Tibial artery (tissue), 4 donors: ENCODE measurements at regions not wholly inside any gene's neighbourhood (a gene's known extent, or its start where the extent isn't known, plus 50 kb on each side); places are given as distances from the start of the nearest gene placed in this dataset.

Source experiments
- DNase-seq, 2 donors: peaks; one replicate each; pipeline ENCODE4 v3.0.0-alpha.2; 2019
- H3K27ac ChIP-seq, 2 donors: fragments of 200-600 bp; sonication (generic) in 1 of 2; 1 replicate in 1 of 2; 2 replicates in 1 of 2; pipeline ENCODE4 v1.5.1; 2018 to 2019; ENCODE audit warnings: mild to moderate bottlenecking in 1 of 2
- H3K27me3 ChIP-seq, 2 donors: fragments of 200-600 bp; sonication (generic) in 1 of 2; one replicate each; pipeline versions ENCODE4 v1.5.1 to v1.6.0; 2016 to 2019
- H3K36me3 ChIP-seq, 3 donors: fragments of 200-600 bp; sonication (generic) in 2 of 3; one replicate each; pipeline ENCODE4 v1.5.1; 2016 to 2019; ENCODE audit warnings: mild to moderate bottlenecking in 2 of 3
- H3K4me1 ChIP-seq, 4 donors: fragments of 200-600 bp; sonication (generic) in 2 of 4; 1 replicate in 3 of 4; 2 replicates in 1 of 4; pipeline ENCODE4 v1.5.1; 2016 to 2019
- H3K4me3 ChIP-seq, 2 donors: fragments of 200-600 bp; sonication (generic) in 1 of 2; 1 replicate in 1 of 2; 2 replicates in 1 of 2; pipeline ENCODE4 v1.5.1; 2018 to 2019; ENCODE audit warnings: mild to moderate bottlenecking in 2 of 2
- H3K9me3 ChIP-seq, 3 donors: fragments of 200-600 bp; sonication (generic) in 1 of 3; one replicate each; pipeline ENCODE4 v1.5.1; 2016 to 2019
- intact Hi-C: fragments of 100-400 bp; cut with DNase I; formaldehyde crosslinking; loops from one replicate; pipeline ENCODE4 v1.15.0; 2023; ENCODE audit warnings: low total_unique reads
- TF ChIP-seq, protein P1 (sequence below), 2 experiments: fragments of 200-600 bp in 1 of 2; fragments of 450-650 bp in 1 of 2; IDR thresholded peaks; one replicate each; pipeline ENCODE4 v1.5.1; 2017 to 2019; ENCODE audit warnings: antibody characterized with exemption in 2 of 2, mild to moderate bottlenecking in 1 of 2, moderate library complexity in 1 of 2

DNA sequence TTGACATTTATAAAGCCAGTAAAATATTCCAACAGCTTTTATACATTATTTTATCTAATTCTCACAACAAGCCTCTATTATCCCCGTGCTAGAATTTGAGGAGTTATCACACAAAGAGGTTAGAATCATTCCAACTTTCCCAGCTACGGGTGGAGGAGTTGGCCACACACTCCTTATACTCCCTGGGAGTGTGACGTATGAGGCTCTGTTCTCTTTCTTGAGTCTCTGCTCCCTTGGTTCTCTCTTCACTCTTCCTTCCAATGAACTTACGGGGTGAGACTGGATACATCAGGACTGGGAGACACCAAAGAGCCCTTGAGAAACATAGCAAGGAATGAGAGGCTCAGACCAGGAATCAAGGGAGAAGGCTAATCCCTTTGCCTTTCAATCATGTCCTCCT, 185.6 kb upstream of the TAB2 start:
- TF ChIP-seq, protein P1, sequence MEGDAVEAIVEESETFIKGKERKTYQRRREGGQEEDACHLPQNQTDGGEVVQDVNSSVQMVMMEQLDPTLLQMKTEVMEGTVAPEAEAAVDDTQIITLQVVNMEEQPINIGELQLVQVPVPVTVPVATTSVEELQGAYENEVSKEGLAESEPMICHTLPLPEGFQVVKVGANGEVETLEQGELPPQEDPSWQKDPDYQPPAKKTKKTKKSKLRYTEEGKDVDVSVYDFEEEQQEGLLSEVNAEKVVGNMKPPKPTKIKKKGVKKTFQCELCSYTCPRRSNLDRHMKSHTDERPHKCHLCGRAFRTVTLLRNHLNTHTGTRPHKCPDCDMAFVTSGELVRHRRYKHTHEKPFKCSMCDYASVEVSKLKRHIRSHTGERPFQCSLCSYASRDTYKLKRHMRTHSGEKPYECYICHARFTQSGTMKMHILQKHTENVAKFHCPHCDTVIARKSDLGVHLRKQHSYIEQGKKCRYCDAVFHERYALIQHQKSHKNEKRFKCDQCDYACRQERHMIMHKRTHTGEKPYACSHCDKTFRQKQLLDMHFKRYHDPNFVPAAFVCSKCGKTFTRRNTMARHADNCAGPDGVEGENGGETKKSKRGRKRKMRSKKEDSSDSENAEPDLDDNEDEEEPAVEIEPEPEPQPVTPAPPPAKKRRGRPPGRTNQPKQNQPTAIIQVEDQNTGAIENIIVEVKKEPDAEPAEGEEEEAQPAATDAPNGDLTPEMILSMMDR (IDR thresholded peaks at IDR 0.05): no peak
- Histone ChIP-seq H3K4me3 (no peak overlapping the region), H3K9me3 (no peaks in the 10 kb centered on the region), H3K27ac (no peak overlapping the region), H3K36me3 (no peaks in the 10 kb centered on the region), H3K27me3 (peaks cover 0 to 4% of the 10 kb centered on the region in 2 donors), H3K4me1 (peaks cover 0 to 10% (median 0%) of the 10 kb centered on the region in 4 donors)
- intact Hi-C loops: no loop called here
- no peak for DNase-seq

DNA sequence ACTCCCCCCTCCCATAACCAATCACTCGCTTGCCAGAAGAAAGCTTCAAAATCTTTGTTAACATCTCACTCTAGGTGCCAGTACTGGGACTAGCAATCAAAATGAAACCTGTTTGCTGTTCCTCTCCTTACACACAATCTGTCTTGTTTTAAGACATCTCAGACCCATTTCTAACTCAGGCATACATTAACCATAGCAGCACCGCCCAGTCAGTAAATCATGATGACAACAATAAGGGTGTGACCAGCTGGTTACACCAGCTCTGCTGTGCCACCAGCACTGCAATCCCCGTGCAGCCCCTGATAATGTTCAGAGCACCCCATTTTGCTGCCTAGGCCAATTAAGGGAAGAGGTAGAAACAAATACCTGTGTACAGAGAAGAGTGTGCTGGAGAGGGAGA, 185.2 kb upstream of the TAB2 start:
- Histone ChIP-seq H3K36me3 (no peaks in the 10 kb centered on the region), H3K4me1 (peaks cover 0 to 10% (median 0%) of the 10 kb centered on the region in 4 donors), H3K27me3 (peaks cover 0 to 5% of the 10 kb centered on the region in 2 donors), H3K9me3 (no peaks in the 10 kb centered on the region), H3K4me3 (no peak overlapping the region), H3K27ac (no peak overlapping the region)
- DNase-seq: no peak
- TF ChIP-seq, protein P1 (IDR thresholded peaks at IDR 0.05): no peak
- intact Hi-C loops: no loop called here

DNA sequence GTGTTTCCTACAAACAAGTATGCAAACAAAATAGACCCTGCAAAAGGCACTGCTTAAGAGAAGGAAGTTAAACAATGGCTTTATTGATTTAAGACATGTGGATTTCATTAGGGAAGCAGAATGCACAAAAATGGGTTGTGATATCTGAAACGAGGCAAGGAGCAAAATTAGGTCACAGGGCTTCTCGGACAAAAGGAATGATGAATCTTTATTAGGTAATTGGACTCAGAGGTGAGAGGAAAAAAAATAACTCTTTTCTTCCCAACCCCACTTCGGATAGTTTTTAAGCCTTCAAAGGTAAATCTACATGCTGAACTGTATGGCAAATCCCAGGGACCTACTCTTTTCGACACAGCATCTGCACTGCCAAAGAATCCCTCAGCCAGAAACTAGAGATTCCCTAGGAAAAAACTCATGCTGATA, 183.0 kb upstream of the TAB2 start:
- Histone ChIP-seq H3K36me3 (no peaks in the 10 kb centered on the region), H3K9me3 (no peaks in the 10 kb centered on the region), H3K4me1 (peaks cover 0 to 10% (median 0%) of the 10 kb centered on the region in 4 donors), H3K4me3 (no peak overlapping the region), H3K27ac (no peak overlapping the region), H3K27me3 (peaks cover 0 to 5% of the 10 kb centered on the region in 2 donors)
- intact Hi-C loops: no loop called here
- no peak for DNase-seq
- TF ChIP-seq, protein P1 (IDR thresholded peaks at IDR 0.05): no peak

DNA sequence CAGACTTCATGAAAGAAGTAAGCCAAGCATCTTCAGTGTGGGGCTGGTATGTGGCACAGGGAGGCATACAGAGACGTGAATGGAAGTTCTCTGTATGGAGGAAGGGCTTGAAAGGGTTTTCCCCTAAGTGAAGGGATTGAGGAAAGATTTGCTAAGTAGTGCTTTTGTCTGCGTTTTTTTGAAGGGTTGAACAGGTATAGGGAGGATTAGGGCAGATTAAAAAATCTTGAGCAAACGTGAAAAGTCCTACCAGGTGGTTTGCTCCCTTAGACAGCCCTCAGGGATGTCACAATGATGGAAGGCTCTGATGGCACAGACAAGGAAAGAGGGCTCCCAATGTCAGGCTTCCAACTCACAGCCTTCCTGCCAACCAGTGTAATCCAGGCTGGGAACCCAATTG, 181.7 kb upstream of the TAB2 start:
- DNase-seq: no peak
- Histone ChIP-seq H3K27me3 (peaks cover 0 to 5% of the 10 kb centered on the region in 2 donors), H3K27ac (no peak overlapping the region), H3K9me3 (no peaks in the 10 kb centered on the region), H3K4me3 (no peak overlapping the region), H3K4me1 (no peaks in the 10 kb centered on the region), H3K36me3 (no peaks in the 10 kb centered on the region)
- TF ChIP-seq, protein P1 (IDR thresholded peaks at IDR 0.05): no peak
- intact Hi-C loops: no loop called here

DNA sequence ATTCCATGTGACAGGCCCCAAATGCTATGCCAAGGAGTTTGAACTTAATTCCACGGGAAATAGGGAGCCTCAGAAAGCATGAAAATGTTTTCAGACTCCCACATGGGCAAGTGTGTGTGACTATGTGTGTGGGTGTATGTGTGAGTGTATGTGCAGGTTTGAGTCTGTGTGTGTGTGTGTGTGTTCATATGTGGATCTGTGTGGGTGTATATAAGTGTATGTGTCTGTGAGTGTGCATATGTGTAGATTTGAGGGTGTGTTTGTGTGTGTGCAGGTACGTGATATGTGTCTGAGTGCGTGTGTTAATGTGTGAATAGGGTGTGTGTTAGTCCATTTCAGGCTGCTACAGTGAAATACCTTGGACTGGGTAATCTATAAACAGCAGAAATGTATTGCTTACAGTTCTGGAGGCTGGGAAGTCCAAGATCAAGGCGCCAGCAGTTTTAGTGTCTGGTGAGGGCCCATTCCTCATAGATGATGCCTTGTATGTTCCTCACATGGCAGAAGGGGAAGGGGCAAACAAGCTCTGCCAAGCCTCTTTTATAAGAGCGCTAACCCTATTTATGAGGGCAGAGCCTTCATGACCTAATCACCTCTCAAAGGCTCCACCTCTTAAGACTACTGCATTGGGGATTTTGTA, 181.1 kb upstream of the TAB2 start:
- DNase-seq: no peak
- Histone ChIP-seq H3K9me3 (no peaks in the 10 kb centered on the region), H3K27ac (no peak overlapping the region), H3K4me3 (no peak overlapping the region), H3K27me3 (peaks cover 0 to 5% of the 10 kb centered on the region in 2 donors), H3K4me1 (no peaks in the 10 kb centered on the region), H3K36me3 (no peaks in the 10 kb centered on the region)
- TF ChIP-seq, protein P1 (IDR thresholded peaks at IDR 0.05): no peak
- intact Hi-C loops: no loop called here

DNA sequence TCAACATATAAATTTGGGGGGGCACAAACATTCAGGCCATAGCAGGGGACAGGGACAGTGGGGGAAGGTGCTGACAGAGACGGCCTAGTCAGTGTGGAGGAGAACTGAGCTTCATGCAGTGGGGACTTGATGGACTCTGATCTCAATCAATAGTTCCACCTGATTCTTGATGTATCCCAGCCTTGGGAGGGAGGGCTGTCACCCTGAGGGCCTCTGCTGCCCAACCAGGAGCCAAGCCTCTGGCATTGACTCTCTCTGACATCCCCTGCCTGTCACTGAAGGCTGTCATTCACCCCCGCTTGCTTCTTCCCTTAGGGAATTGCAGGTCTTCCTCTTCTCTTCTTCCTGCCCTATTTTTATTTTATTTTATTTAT, 180.6 kb upstream of the TAB2 start:
- Histone ChIP-seq H3K4me1 (no peaks in the 10 kb centered on the region), H3K27me3 (peaks cover 0 to 5% of the 10 kb centered on the region in 2 donors), H3K36me3 (no peaks in the 10 kb centered on the region), H3K27ac (no peak overlapping the region), H3K4me3 (no peak overlapping the region), H3K9me3 (no peaks in the 10 kb centered on the region)
- intact Hi-C loops: no loop called here
- DNase-seq: no peak
- TF ChIP-seq, protein P1 (IDR thresholded peaks at IDR 0.05): no peak
